CD4-positive, alpha-beta T cell treated with Interleukin-2 at 100 ng/mL for 4 hours (primary cell): ENCODE measurements at regions not wholly inside any gene's neighbourhood (a gene's known extent, or its start where the extent isn't known, plus 50 kb on each side); places are given as distances from the start of the nearest gene placed in this dataset.
"Not testable (repeated sequence)": the region's sequence is repeated elsewhere in the genome, so short reads cannot be mapped to it uniquely, and the experiment has no call there.

Source experiments
- DNase-seq: peaks from one replicate; pipeline ENCODE4 v3.0.0-alpha.2; 2020; ENCODE audit warnings: low spot score

- DNase-seq, result no peak
Measured at GRCh38 chr7:96770758-96771157, 61.1 kb upstream of the SEM1 start.

GRCh38 chr7:96772139-96772694 is 62.6 kb upstream of the SEM1 start:
- DNase-seq, result no peak

GRCh38 chr7:96773483-96773882 is 63.8 kb upstream of the SEM1 start:
- DNase-seq, result no peak

- no peak for DNase-seq
Measured at GRCh38 chr7:96774358-96774757, 64.7 kb upstream of the SEM1 start.

GRCh38 chr7:96775046-96775445 is 65.4 kb upstream of the SEM1 start:
- DNase-seq, result no peak

GRCh38 chr7:96778263-96778662 is 68.6 kb upstream of the SEM1 start:
- DNase-seq, result no peak

- DNase-seq, result no peak
Measured at GRCh38 chr7:96781919-96782318, 72.3 kb upstream of the SEM1 start.

GRCh38 chr7:96782686-96783298 is 73.1 kb upstream of the SEM1 start:
- not testable (repeated sequence) for DNase-seq

GRCh38 chr7:96784597-96784996 is 75.0 kb upstream of the SEM1 start:
- DNase-seq, result no peak

GRCh38 chr7:96786261-96786997 is 76.8 kb upstream of the SEM1 start:
- no peak for DNase-seq

GRCh38 chr7:96786998-96787395 is 77.4 kb upstream of the SEM1 start:
- no peak for DNase-seq

GRCh38 chr7:96789914-96790313 is 80.3 kb upstream of the SEM1 start:
- DNase-seq, result no peak

- DNase-seq, result no peak
Measured at GRCh38 chr7:96792115-96792514, 82.5 kb upstream of the SEM1 start.

GRCh38 chr7:96794063-96794462 is 84.4 kb upstream of the SEM1 start:
- no peak for DNase-seq

GRCh38 chr7:96800122-96800521 is 90.5 kb upstream of the SEM1 start:
- no peak for DNase-seq

- no peak for DNase-seq
Measured at GRCh38 chr7:96800824-96801223, 91.2 kb upstream of the SEM1 start.

GRCh38 chr7:96819111-96819700 is 109.6 kb upstream of the SEM1 start:
- no peak for DNase-seq

- DNase-seq, result not testable (repeated sequence)
Measured at GRCh38 chr7:96821131-96821530, 111.5 kb upstream of the SEM1 start.

GRCh38 chr7:96822824-96823223 is 113.2 kb upstream of the SEM1 start:
- no peak for DNase-seq

GRCh38 chr7:96823274-96823673 is 113.6 kb upstream of the SEM1 start:
- DNase-seq, result no peak

GRCh38 chr7:96824686-96825085 is 115.0 kb upstream of the SEM1 start:
- no peak for DNase-seq

- no peak for DNase-seq
Measured at GRCh38 chr7:96825285-96825684, 115.6 kb upstream of the SEM1 start.

GRCh38 chr7:96826089-96826488 is 116.4 kb upstream of the SEM1 start:
- DNase-seq, result no peak
